Heart left ventricle (tissue), 13 donors: ENCODE measurements at regions not wholly inside any gene's neighbourhood (a gene's known extent, or its start where the extent isn't known, plus 50 kb on each side); places are given as distances from the start of the nearest gene placed in this dataset.

Experiments used
- POLR2A ChIP-seq, 2 donors: fragments of 450-650 bp; IDR thresholded peaks; one replicate each; pipeline ENCODE4 v1.6.1; 2017; ENCODE audit warnings: antibody characterized with exemption in 2 of 2, mild to moderate bottlenecking in 2 of 2, moderate library complexity in 2 of 2
- TF ChIP-seq, protein P1 (sequence below), 12 donors: fragments of 200-600 bp; sonication (generic) in 4 of 12; IDR thresholded peaks; one replicate each; pipeline versions ENCODE4 v1.5.0 to v1.8.0; 2018 to 2022; ENCODE audit warnings: antibody characterized with exemption in 12 of 12, mild to moderate bottlenecking in 5 of 12
- donor health status: ischemic (EF 13 %, LVEDD 7.1; RV severe dilation, severe dysfunction).
- donor health status: DM: no; HTN: yes; CAD: no.
- donor health status: DM: no; HTN: no; CAD: no.
- donor health status: ischemic (EF 25% LVEDD 6.9; RV normal size, moderate dysfunction).
- donor health status: ischemic (EF 25% LVEDD 5.7; RV mildly dilated, moderate dysfunction).
- donor health status: ischemic (EF 35%, LVEDD 5.7; RV mildly dilated, moderate dysfunction).
- donor health status: nonischemic (EF 11% LVEDD 7.7; RV severe dilation, severe dysfunction).
- donor health status: DM: yes; HTN: yes; CAD: no.
- donor health status: PGD.
- donor health status: ischemic (EF 29% LVEDD 5.4; RV normal size, mild dysfunction).
- donor health status: nonischemic (EF 23%, LVEDD 6.1; RV moderate dilation, normal function).

- TF ChIP-seq, protein P1, sequence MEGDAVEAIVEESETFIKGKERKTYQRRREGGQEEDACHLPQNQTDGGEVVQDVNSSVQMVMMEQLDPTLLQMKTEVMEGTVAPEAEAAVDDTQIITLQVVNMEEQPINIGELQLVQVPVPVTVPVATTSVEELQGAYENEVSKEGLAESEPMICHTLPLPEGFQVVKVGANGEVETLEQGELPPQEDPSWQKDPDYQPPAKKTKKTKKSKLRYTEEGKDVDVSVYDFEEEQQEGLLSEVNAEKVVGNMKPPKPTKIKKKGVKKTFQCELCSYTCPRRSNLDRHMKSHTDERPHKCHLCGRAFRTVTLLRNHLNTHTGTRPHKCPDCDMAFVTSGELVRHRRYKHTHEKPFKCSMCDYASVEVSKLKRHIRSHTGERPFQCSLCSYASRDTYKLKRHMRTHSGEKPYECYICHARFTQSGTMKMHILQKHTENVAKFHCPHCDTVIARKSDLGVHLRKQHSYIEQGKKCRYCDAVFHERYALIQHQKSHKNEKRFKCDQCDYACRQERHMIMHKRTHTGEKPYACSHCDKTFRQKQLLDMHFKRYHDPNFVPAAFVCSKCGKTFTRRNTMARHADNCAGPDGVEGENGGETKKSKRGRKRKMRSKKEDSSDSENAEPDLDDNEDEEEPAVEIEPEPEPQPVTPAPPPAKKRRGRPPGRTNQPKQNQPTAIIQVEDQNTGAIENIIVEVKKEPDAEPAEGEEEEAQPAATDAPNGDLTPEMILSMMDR (IDR thresholded peaks at IDR 0.05), result no peak
- no peak for TF ChIP-seq POLR2A (IDR thresholded peaks at IDR 0.05)
These were observed 77.1 kb upstream of the ATP11B start for GRCh38 chr3:182716114-182716688.
